Caco-2 (cell line): ENCODE measurements at regions not wholly inside any gene's neighbourhood (a gene's known extent, or its start where the extent isn't known, plus 50 kb on each side); places are given as distances from the start of the nearest gene placed in this dataset.

Experiments used
- BruUV-seq: library from RNA; stranded (reverse); fragments of 400-500 nt; replicated peaks from 2 replicates; lab custom pipeline; 2021; lab: Mats Ljungman, UMichigan
- CTCF ChIA-PET: fragments of 300-600 bp; sonication (Branson Sonifier 250); formaldehyde crosslinking; loops from one replicate; lab custom pipeline; 2022; ENCODE audit warnings: antibody characterized with exemption; lab: Charles Lee
- POLR2A ChIA-PET: fragments of 300-600 bp; sonication (Branson Sonifier 250); formaldehyde crosslinking; loops from one replicate; lab custom pipeline; 2022; ENCODE audit warnings: antibody characterized with exemption; lab: Charles Lee
- DNase-seq, 2 experiments: peaks; one replicate each; pipeline versions ENCODE4 v3.0.0 to v3.0.0-alpha.2; 2020 to 2022
- H3K27me3 ChIP-seq: replicated peaks from 2 replicates; pipeline ENCODE4 v1.6.0; 2011; ENCODE audit warnings: low read length; ENCODE audit not compliant: control insufficient read depth, insufficient read depth
- H3K36me3 ChIP-seq: 2 replicates; pipeline ENCODE4 v1.5.1; 2011; ENCODE audit warnings: low read length; ENCODE audit not compliant: control insufficient read depth, insufficient read depth
- H3K4me1 ChIP-seq: fragments of 250-450 bp; sonication (Bioruptor Pico); 2 replicates; pipeline ENCODE4 v1.5.1; 2020; ENCODE audit warnings: mild to moderate bottlenecking
- H3K4me3 ChIP-seq: 2 replicates; pipeline ENCODE4 v1.5.1; 2011; ENCODE audit warnings: low read depth, mild to moderate bottlenecking, control low read depth, low read length
- H3K9me3 ChIP-seq: fragments of 250-450 bp; sonication (Bioruptor Pico); 2 replicates; pipeline ENCODE4 v1.5.1; 2020; ENCODE audit warnings: mild to moderate bottlenecking, moderate library complexity
- H3K27ac Mint-ChIP-seq: one replicate; pipeline ENCODE4 v1.8.0; 2022; ENCODE audit warnings: mixed read lengths; ENCODE audit not compliant: unreplicated experiment
- H3K27me3 Mint-ChIP-seq: one replicate; pipeline ENCODE4 v1.8.0; 2022; ENCODE audit warnings: mixed read lengths; ENCODE audit not compliant: insufficient read depth, unreplicated experiment
- H3K36me3 Mint-ChIP-seq: one replicate; pipeline ENCODE4 v1.8.0; 2022; ENCODE audit warnings: mild to moderate bottlenecking, mixed read lengths; ENCODE audit not compliant: insufficient read depth, unreplicated experiment
- H3K4me1 Mint-ChIP-seq: one replicate; pipeline ENCODE4 v1.8.0; 2022; ENCODE audit warnings: low read depth, mixed read lengths; ENCODE audit not compliant: unreplicated experiment
- H3K4me3 Mint-ChIP-seq: one replicate; pipeline ENCODE4 v1.8.0; 2022; ENCODE audit warnings: mild to moderate bottlenecking, moderate library complexity, mixed read lengths; ENCODE audit not compliant: unreplicated experiment
- H3K9me3 Mint-ChIP-seq: one replicate; pipeline ENCODE4 v1.8.0; 2022; ENCODE audit warnings: mixed read lengths; ENCODE audit not compliant: unreplicated experiment
- CTCF ChIP-seq, 2 experiments: fragments of 200-600 bp in 1 of 2; IDR thresholded peaks; 1 replicate in 1 of 2; 2 replicates in 1 of 2; pipeline versions ENCODE4 v1.5.1 to v1.8.0; 2011 to 2022; ENCODE audit warnings: antibody characterized with exemption in 1 of 2, control low read depth in 1 of 2, inconsistent platforms in 1 of 2, low read depth in 1 of 2, low read length in 1 of 2, mild to moderate bottlenecking in 1 of 2, moderate library complexity in 1 of 2; ENCODE audit not compliant: insufficient read depth in 1 of 2, severe bottlenecking in 1 of 2, unreplicated experiment in 1 of 2
- intact Hi-C: fragments of 100-400 bp; cut with micrococcal nuclease; formaldehyde crosslinking; loops from one replicate; pipeline ENCODE4 v1.10.0; 2022; ENCODE audit not compliant: unreplicated experiment

GRCh38 chr18:74012954-74013630 is 134.5 kb downstream of the FBXO15 start:
- Mint-ChIP-seq H3K27ac (no peak overlapping the region), H3K9me3 (no peaks in the 10 kb centered on the region), H3K4me1 (no peaks in the 10 kb centered on the region), H3K36me3 (no peaks in the 10 kb centered on the region), H3K4me3 (no peak overlapping the region), H3K27me3 (peaks cover 9% of the 10 kb centered on the region)
- intact Hi-C loops, result no loop called here
- no peaks in the 10 kb centered on the region for H3K36me3 ChIP-seq
- POLR2A ChIA-PET, result no interaction called here
- CTCF ChIA-PET, result no interaction called here
- DNase-seq, result no peak
- no peaks in the 10 kb centered on the region for H3K9me3 ChIP-seq
- H3K4me3 ChIP-seq, result no peak overlapping the region
- H3K27me3 ChIP-seq, result no peaks in the 10 kb centered on the region
- no peaks in the 10 kb centered on the region for H3K4me1 ChIP-seq
- no TSS peak for BruUV-seq
- no peak for TF ChIP-seq CTCF (IDR thresholded peaks at IDR 0.05; ENCODE audit: insufficient read depth in 1 of 2, low read depth in 1 of 2, low read length in 1 of 2, severe bottlenecking in 1 of 2, unreplicated experiment in 1 of 2)

DNA sequence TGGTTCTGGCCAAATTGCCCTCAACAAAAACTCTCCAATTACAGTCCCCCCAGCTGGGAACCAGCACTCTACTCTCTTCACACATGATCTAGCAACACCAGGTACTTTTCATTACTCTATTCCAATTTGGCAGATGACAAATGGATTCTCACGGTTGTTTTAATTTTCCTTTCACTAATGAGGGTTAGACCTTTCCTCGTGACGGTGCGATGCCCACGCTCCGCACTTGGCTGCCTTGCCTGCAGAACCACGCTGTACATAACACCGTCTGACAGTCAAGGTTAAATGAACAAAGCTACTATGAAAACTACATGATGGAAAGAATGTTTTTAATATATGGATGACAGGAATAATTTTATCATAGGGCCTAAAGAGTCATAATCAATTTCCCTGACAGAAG is 141.5 kb downstream of the FBXO15 start:
- H3K4me1 ChIP-seq, result no peaks in the 10 kb centered on the region
- intact Hi-C loops, result no loop called here
- ChIA-PET CTCF (no interaction called here), POLR2A (no interaction called here)
- Mint-ChIP-seq H3K9me3 (no peaks in the 10 kb centered on the region), H3K27me3 (peaks cover 10% of the 10 kb centered on the region), H3K4me3 (no peak overlapping the region), H3K27ac (no peak overlapping the region), H3K4me1 (no peaks in the 10 kb centered on the region), H3K36me3 (no peaks in the 10 kb centered on the region)
- no peak overlapping the region for H3K4me3 ChIP-seq
- H3K9me3 ChIP-seq, result no peaks in the 10 kb centered on the region
- no peaks in the 10 kb centered on the region for H3K27me3 ChIP-seq
- H3K36me3 ChIP-seq, result no peaks in the 10 kb centered on the region
- no TSS peak for BruUV-seq
- DNase-seq, result no peak
- no peak for TF ChIP-seq CTCF (IDR thresholded peaks at IDR 0.05; ENCODE audit: insufficient read depth in 1 of 2, low read depth in 1 of 2, low read length in 1 of 2, severe bottlenecking in 1 of 2, unreplicated experiment in 1 of 2)

GRCh38 chr18:74005320-74006109 is 142.1 kb downstream of the FBXO15 start:
- Mint-ChIP-seq H3K4me3 (no peak overlapping the region), H3K9me3 (no peaks in the 10 kb centered on the region), H3K36me3 (no peaks in the 10 kb centered on the region), H3K27ac (no peak overlapping the region), H3K4me1 (no peaks in the 10 kb centered on the region), H3K27me3 (peaks cover 10% of the 10 kb centered on the region)
- Histone ChIP-seq H3K27me3 (no peaks in the 10 kb centered on the region), H3K36me3 (no peaks in the 10 kb centered on the region), H3K4me1 (no peaks in the 10 kb centered on the region), H3K9me3 (no peaks in the 10 kb centered on the region), H3K4me3 (no peak overlapping the region)
- ChIA-PET CTCF (no interaction called here), POLR2A (no interaction called here)
- no peak for TF ChIP-seq CTCF (IDR thresholded peaks at IDR 0.05; ENCODE audit: insufficient read depth in 1 of 2, low read depth in 1 of 2, low read length in 1 of 2, severe bottlenecking in 1 of 2, unreplicated experiment in 1 of 2)
- intact Hi-C loops, result no loop called here
- no TSS peak for BruUV-seq
- no peak for DNase-seq
